ENCODE measurements at regions not wholly inside any gene's neighbourhood (a gene's known extent, or its start where the extent isn't known, plus 50 kb on each side); places are given as distances from the start of the nearest gene placed in this dataset.

GRCh38 chr10:100647928-100648327, 97.5 kb upstream of the PAX2 start (continued):
- no peak for TF ChIP-seq AFF4 (CRISPR knock-in tag; IDR thresholded peaks at IDR 0.05)
- 0 out of 2 replicates have a peak, but pooled peaks have one; percentile 4 for TF ChIP-seq FOSL2 (CRISPR knock-in tag; IDR thresholded peaks at IDR 0.05)
- TF ChIP-seq PRDM10 (CRISPR knock-in tag; IDR thresholded peaks at IDR 0.05; ENCODE audit: low read depth): no peak
- no peak for TF ChIP-seq DBP (CRISPR knock-in tag; IDR thresholded peaks at IDR 0.05; ENCODE audit: not compliant biosample characterization)
- TF ChIP-seq SOX13 (IDR thresholded peaks at IDR 0.05): no peak
- TF ChIP-seq SOX13 (CRISPR knock-in tag; conservative IDR thresholded peaks at IDR 0.05 in 1 of 2, IDR thresholded peaks at IDR 0.05 in 1 of 2): peak in 1 of 2 experiments; percentile 71; a peak in 2 of 4 replicates
- no peak for TF ChIP-seq NR2F6 (IDR thresholded peaks at IDR 0.05)
- TF ChIP-seq NR2F6 (CRISPR knock-in tag; IDR thresholded peaks at IDR 0.05): no peak
- no peak for TF ChIP-seq TBL1XR1 (IDR thresholded peaks at IDR 0.05; ENCODE audit: borderline replicate concordance, low read length, partially characterized antibody)
- no peak for TF ChIP-seq KLF15 (CRISPR knock-in tag; IDR thresholded peaks at IDR 0.05; ENCODE audit: borderline replicate concordance)
- TF ChIP-seq ZNF501 (CRISPR knock-in tag; IDR thresholded peaks at IDR 0.05): no peak
- TF ChIP-seq HDAC2 (CRISPR knock-in tag; IDR thresholded peaks at IDR 0.05): no peak
- peak; percentile 42; the same call in 1 of the 2 replicates for TF ChIP-seq TBX3 (IDR thresholded peaks at IDR 0.05; ENCODE audit: borderline replicate concordance)
- peak; percentile 62 for TF ChIP-seq FOXA1 (IDR thresholded peaks at IDR 0.05)
- no peak; the same call in 1 of the 2 replicates for TF ChIP-seq FOXA1 (CRISPR knock-in tag; IDR thresholded peaks at IDR 0.05)
- no peak for TF ChIP-seq ATF7 (IDR thresholded peaks at IDR 0.05)
- no peak for TF ChIP-seq ATF7 (CRISPR knock-in tag; IDR thresholded peaks at IDR 0.05)
- no peak for TF ChIP-seq SOX6 (IDR thresholded peaks at IDR 0.05)
- peak; percentile 64 for TF ChIP-seq SOX6 (CRISPR knock-in tag; IDR thresholded peaks at IDR 0.05)
- TF ChIP-seq TCF7 (IDR thresholded peaks at IDR 0.05; ENCODE audit: low read depth): no peak
- peak; percentile 69; the same call in 1 of the 2 replicates for TF ChIP-seq SOX5 (CRISPR knock-in tag; IDR thresholded peaks at IDR 0.05; ENCODE audit: borderline replicate concordance)
- TF ChIP-seq CEBPZ (IDR thresholded peaks at IDR 0.05; ENCODE audit: low read length): no peak

Measured in HepG2 (cell line).